HG03558 (cell line): ENCODE measurements at regions not wholly inside any gene's neighbourhood (a gene's known extent, or its start where the extent isn't known, plus 50 kb on each side); places are given as distances from the start of the nearest gene placed in this dataset.
"Not testable (repeated sequence)": the region's sequence is repeated elsewhere in the genome, so short reads cannot be mapped to it uniquely, and the experiment has no call there.

Experiments used
- ATAC-seq: cut with Tn5 transposase; IDR thresholded peaks from one replicate; pipeline ENCODE4 v1.9.1; 2021; ENCODE audit warnings: moderate number of reproducible peaks; ENCODE audit not compliant: unreplicated experiment; ENCODE audit errors: extremely low read depth

GRCh38 chr12:27865421-27865820, 85.4 kb upstream of the MANSC4 start:
- no peak for ATAC-seq

- no peak for ATAC-seq
Observed at GRCh38 chr12:27864521-27864920, 84.5 kb upstream of the MANSC4 start.

DNA sequence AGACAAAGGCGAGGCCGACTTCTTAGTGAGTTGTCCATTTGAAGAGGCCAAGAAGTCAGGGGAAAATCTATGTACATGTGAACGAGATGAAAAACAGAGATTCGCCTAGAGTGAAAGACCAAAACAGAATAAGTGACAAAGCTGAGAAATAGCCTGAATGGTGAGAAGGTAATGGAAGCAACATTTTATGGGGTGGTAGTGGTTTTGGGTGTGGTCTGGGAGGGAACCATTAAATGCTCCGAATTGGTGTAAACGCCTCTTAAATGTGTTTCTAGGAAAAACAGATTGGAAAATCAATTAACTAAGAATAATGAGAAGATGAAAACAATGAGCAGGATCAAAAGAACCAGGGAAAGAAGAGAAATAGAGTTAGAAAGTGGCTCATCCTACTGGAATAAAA, 83.8 kb upstream of the MANSC4 start:
- no peak for ATAC-seq

- ATAC-seq: peak; percentile 86
Observed at GRCh38 chr12:27861428-27862167, 81.6 kb upstream of the MANSC4 start.

DNA sequence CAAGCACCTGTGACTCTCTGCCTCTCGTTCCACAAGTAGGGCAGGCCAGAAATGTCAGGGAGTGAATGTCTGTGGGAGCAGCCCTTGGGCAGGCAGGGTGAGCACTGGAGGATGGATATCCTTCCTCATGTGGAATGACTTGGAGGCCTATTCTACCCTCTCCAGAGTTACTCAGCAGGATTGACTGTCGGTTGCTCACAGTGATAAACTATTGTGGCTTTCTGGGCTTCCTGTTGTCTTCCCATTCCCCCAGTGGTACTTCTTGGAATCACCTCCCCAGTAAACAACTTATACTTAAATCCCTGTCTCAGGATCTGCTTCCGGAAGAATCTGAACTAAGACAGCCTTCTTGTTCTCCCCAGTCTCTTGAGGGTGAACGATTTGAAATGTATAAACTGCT, 79.6 kb upstream of the MANSC4 start:
- ATAC-seq: no peak

- ATAC-seq: not testable (repeated sequence)
Observed at GRCh38 chr12:27857006-27857405, 77.0 kb upstream of the MANSC4 start.

GRCh38 chr12:27852742-27853141, 72.7 kb upstream of the MANSC4 start:
- no peak for ATAC-seq
